ENCODE measurements at regions not wholly inside any gene's neighbourhood (a gene's known extent, or its start where the extent isn't known, plus 50 kb on each side); places are given as distances from the start of the nearest gene placed in this dataset.

GRCh38 chr13:71149498-71150363, 717.3 kb downstream of the DACH1 start:
- TF ChIP-seq ZNF274 (IDR thresholded peaks at IDR 0.05; ENCODE audit: low read length), result no peak
- TF ChIP-seq ZNF274 (tag by site-specific recombination; IDR thresholded peaks at IDR 0.05; ENCODE audit: borderline replicate concordance), result no peak
- TF ChIP-seq ZNF704 (tag by site-specific recombination; IDR thresholded peaks at IDR 0.05), result no peak
- no peak for TF ChIP-seq ZNF324 (tag by site-specific recombination; IDR thresholded peaks at IDR 0.05)
- no peak for TF ChIP-seq SP3 (tag by site-specific recombination; IDR thresholded peaks at IDR 0.05)

Data from HEK293 (cell line).